ENCODE measurements at regions not wholly inside any gene's neighbourhood (a gene's known extent, or its start where the extent isn't known, plus 50 kb on each side); places are given as distances from the start of the nearest gene placed in this dataset.
"Not testable (repeated sequence)": the region's sequence is repeated elsewhere in the genome, so short reads cannot be mapped to it uniquely, and the experiment has no call there.

DNA sequence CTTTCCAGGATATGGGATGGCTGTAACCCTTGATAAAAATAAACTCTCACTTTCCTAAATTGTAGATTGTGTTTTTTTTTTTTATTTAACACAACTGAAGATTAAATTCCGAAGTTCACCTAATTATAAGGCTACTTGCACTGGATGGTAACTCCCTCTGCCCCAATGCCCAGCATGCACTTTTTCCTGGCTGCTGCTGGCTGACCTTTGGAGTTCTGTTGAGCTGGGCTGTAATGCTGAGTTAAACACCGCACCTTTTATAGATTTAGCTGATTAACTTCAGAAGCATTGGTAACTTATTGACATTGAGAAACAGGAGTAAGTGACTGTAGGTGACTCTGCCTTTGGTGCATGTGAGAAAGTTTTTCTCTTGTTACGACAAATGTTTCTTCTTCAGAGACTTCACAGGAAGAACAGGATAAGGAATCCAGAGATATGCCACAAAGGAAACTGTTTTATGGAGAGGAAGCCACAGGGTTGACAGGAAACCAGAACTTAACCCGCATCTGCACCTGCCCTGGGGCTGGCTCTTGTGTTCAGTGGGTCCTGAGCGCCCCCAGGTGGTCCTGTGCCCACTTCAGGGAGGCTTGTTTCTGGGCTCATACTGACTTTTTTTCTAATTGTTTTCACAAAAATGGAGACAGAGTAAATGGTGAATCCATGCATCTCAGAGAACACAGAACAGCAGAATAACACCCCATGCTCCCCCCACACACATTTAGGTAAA lies 1240.3 kb downstream of the TMEM121 start:
- not testable (repeated sequence) for TF ChIP-seq GABPA (IDR thresholded peaks at IDR 0.05; ENCODE audit: borderline replicate concordance, insufficient read depth, low read length)
- TF ChIP-seq, protein P1, sequence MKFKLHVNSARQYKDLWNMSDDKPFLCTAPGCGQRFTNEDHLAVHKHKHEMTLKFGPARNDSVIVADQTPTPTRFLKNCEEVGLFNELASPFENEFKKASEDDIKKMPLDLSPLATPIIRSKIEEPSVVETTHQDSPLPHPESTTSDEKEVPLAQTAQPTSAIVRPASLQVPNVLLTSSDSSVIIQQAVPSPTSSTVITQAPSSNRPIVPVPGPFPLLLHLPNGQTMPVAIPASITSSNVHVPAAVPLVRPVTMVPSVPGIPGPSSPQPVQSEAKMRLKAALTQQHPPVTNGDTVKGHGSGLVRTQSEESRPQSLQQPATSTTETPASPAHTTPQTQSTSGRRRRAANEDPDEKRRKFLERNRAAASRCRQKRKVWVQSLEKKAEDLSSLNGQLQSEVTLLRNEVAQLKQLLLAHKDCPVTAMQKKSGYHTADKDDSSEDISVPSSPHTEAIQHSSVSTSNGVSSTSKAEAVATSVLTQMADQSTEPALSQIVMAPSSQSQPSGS (IDR thresholded peaks at IDR 0.05; ENCODE audit: low read length) = not testable (repeated sequence)

All from H1 (cell line).